ENCODE measurements at regions not wholly inside any gene's neighbourhood (a gene's known extent, or its start where the extent isn't known, plus 50 kb on each side); places are given as distances from the start of the nearest gene placed in this dataset.

GRCh38 chr2:136211701-136212100 lies 93.8 kb upstream of the CXCR4 start:
- TF ChIP-seq POLR2AphosphoS5 (IDR thresholded peaks at IDR 0.05; ENCODE audit: low read depth, low read length) (no peak), SIN3A (IDR thresholded peaks at IDR 0.05; ENCODE audit: borderline replicate concordance, insufficient read depth, low read length) (no peak)
- TF ChIP-seq, protein P1, sequence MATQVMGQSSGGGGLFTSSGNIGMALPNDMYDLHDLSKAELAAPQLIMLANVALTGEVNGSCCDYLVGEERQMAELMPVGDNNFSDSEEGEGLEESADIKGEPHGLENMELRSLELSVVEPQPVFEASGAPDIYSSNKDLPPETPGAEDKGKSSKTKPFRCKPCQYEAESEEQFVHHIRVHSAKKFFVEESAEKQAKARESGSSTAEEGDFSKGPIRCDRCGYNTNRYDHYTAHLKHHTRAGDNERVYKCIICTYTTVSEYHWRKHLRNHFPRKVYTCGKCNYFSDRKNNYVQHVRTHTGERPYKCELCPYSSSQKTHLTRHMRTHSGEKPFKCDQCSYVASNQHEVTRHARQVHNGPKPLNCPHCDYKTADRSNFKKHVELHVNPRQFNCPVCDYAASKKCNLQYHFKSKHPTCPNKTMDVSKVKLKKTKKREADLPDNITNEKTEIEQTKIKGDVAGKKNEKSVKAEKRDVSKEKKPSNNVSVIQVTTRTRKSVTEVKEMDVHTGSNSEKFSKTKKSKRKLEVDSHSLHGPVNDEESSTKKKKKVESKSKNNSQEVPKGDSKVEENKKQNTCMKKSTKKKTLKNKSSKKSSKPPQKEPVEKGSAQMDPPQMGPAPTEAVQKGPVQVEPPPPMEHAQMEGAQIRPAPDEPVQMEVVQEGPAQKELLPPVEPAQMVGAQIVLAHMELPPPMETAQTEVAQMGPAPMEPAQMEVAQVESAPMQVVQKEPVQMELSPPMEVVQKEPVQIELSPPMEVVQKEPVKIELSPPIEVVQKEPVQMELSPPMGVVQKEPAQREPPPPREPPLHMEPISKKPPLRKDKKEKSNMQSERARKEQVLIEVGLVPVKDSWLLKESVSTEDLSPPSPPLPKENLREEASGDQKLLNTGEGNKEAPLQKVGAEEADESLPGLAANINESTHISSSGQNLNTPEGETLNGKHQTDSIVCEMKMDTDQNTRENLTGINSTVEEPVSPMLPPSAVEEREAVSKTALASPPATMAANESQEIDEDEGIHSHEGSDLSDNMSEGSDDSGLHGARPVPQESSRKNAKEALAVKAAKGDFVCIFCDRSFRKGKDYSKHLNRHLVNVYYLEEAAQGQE (IDR thresholded peaks at IDR 0.05; ENCODE audit: insufficient read depth in 1 of 2, low read depth in 2 of 2, low read length in 2 of 2): no peak
